ENCODE measurements at regions not wholly inside any gene's neighbourhood (a gene's known extent, or its start where the extent isn't known, plus 50 kb on each side); places are given as distances from the start of the nearest gene placed in this dataset.
"Not testable (repeated sequence)": the region's sequence is repeated elsewhere in the genome, so short reads cannot be mapped to it uniquely, and the experiment has no call there.

GRCh38 chr6:57708061-57708460 lies 390.6 kb downstream of the PRIM2 start:
- not testable (repeated sequence) for H3K27ac ChIP-seq (ENCODE audit: low read length); H3K36me3 ChIP-seq (ENCODE audit: control insufficient read depth, insufficient read depth, low read length)

GRCh38 chr6:57722546-57722945 lies 405.1 kb downstream of the PRIM2 start:
- DNase-seq; H3K36me3 ChIP-seq (ENCODE audit: control insufficient read depth, insufficient read depth, low read length); H3K27me3 ChIP-seq (ENCODE audit: control insufficient read depth, insufficient read depth, low read length); H3K9me3 ChIP-seq (ENCODE audit: control insufficient read depth, low read depth, low read length); H3K4me3 ChIP-seq (ENCODE audit: low read length); H3K27ac ChIP-seq (ENCODE audit: low read length); H3K4me1 ChIP-seq (ENCODE audit: control insufficient read depth, insufficient read depth, low read length): not testable (repeated sequence)
- no CpG with 5 or more reads among the region's 2 CpGs for WGBS (ENCODE audit: insufficient coverage, low lambda C conversion rate)

More at GRCh38 chr6:57708061-57708460, 390.6 kb downstream of the PRIM2 start:
- H3K4me3 ChIP-seq (ENCODE audit: low read length); H3K27me3 ChIP-seq (ENCODE audit: control insufficient read depth, insufficient read depth, low read length); DNase-seq; H3K9me3 ChIP-seq (ENCODE audit: control insufficient read depth, low read depth, low read length); H3K4me1 ChIP-seq (ENCODE audit: control insufficient read depth, insufficient read depth, low read length): not testable (repeated sequence)

- not testable (repeated sequence) for H3K9me3 ChIP-seq (ENCODE audit: control insufficient read depth, low read depth, low read length); H3K4me1 ChIP-seq (ENCODE audit: control insufficient read depth, insufficient read depth, low read length); H3K27ac ChIP-seq (ENCODE audit: low read length); H3K36me3 ChIP-seq (ENCODE audit: control insufficient read depth, insufficient read depth, low read length); H3K27me3 ChIP-seq (ENCODE audit: control insufficient read depth, insufficient read depth, low read length); H3K4me3 ChIP-seq (ENCODE audit: low read length); DNase-seq
- no CpG with 5 or more reads among the region's 10 CpGs for WGBS (ENCODE audit: insufficient coverage, low lambda C conversion rate)
These were observed 406.5 kb downstream of the PRIM2 start for GRCh38 chr6:57723815-57724401.

- H3K27me3 ChIP-seq (ENCODE audit: control insufficient read depth, insufficient read depth, low read length): not testable (repeated sequence)
- no CpG with 5 or more reads among the region's 2 CpGs for WGBS (ENCODE audit: insufficient coverage, low lambda C conversion rate)
These were observed 412.0 kb downstream of the PRIM2 start for GRCh38 chr6:57729407-57729806.

GRCh38 chr6:57730726-57731125 lies 413.3 kb downstream of the PRIM2 start:
- WGBS (ENCODE audit: insufficient coverage, low lambda C conversion rate): 70% methylated on average over 2 of the region's 4 CpGs
- H3K27ac ChIP-seq (ENCODE audit: low read length); DNase-seq; H3K36me3 ChIP-seq (ENCODE audit: control insufficient read depth, insufficient read depth, low read length); H3K27me3 ChIP-seq (ENCODE audit: control insufficient read depth, insufficient read depth, low read length); H3K4me1 ChIP-seq (ENCODE audit: control insufficient read depth, insufficient read depth, low read length); H3K9me3 ChIP-seq (ENCODE audit: control insufficient read depth, low read depth, low read length); H3K4me3 ChIP-seq (ENCODE audit: low read length): not testable (repeated sequence)

More at GRCh38 chr6:57729407-57729806, 412.0 kb downstream of the PRIM2 start:
- not testable (repeated sequence) for H3K27ac ChIP-seq (ENCODE audit: low read length); H3K36me3 ChIP-seq (ENCODE audit: control insufficient read depth, insufficient read depth, low read length); H3K4me3 ChIP-seq (ENCODE audit: low read length); H3K9me3 ChIP-seq (ENCODE audit: control insufficient read depth, low read depth, low read length); DNase-seq; H3K4me1 ChIP-seq (ENCODE audit: control insufficient read depth, insufficient read depth, low read length)

GRCh38 chr6:57747716-57748115 lies 430.3 kb downstream of the PRIM2 start:
- not testable (repeated sequence) for H3K4me1 ChIP-seq (ENCODE audit: control insufficient read depth, insufficient read depth, low read length); DNase-seq; H3K4me3 ChIP-seq (ENCODE audit: low read length); H3K27ac ChIP-seq (ENCODE audit: low read length); H3K36me3 ChIP-seq (ENCODE audit: control insufficient read depth, insufficient read depth, low read length); H3K27me3 ChIP-seq (ENCODE audit: control insufficient read depth, insufficient read depth, low read length); H3K9me3 ChIP-seq (ENCODE audit: control insufficient read depth, low read depth, low read length)
- WGBS (ENCODE audit: insufficient coverage, low lambda C conversion rate): no CpG with 5 or more reads among the region's 5 CpGs

- not testable (repeated sequence) for H3K36me3 ChIP-seq (ENCODE audit: control insufficient read depth, insufficient read depth, low read length); H3K9me3 ChIP-seq (ENCODE audit: control insufficient read depth, low read depth, low read length); H3K4me3 ChIP-seq (ENCODE audit: low read length); H3K27me3 ChIP-seq (ENCODE audit: control insufficient read depth, insufficient read depth, low read length); H3K4me1 ChIP-seq (ENCODE audit: control insufficient read depth, insufficient read depth, low read length); DNase-seq; H3K27ac ChIP-seq (ENCODE audit: low read length)
- WGBS (ENCODE audit: insufficient coverage, low lambda C conversion rate): no CpG with 5 or more reads among the region's 1 CpG
These were observed 442.4 kb downstream of the PRIM2 start for GRCh38 chr6:57759850-57760249.

GRCh38 chr6:57792720-57793397 lies 475.4 kb downstream of the PRIM2 start:
- H3K4me3 ChIP-seq (ENCODE audit: low read length); H3K9me3 ChIP-seq (ENCODE audit: control insufficient read depth, low read depth, low read length); H3K4me1 ChIP-seq (ENCODE audit: control insufficient read depth, insufficient read depth, low read length); H3K27me3 ChIP-seq (ENCODE audit: control insufficient read depth, insufficient read depth, low read length); H3K36me3 ChIP-seq (ENCODE audit: control insufficient read depth, insufficient read depth, low read length); DNase-seq; H3K27ac ChIP-seq (ENCODE audit: low read length): not testable (repeated sequence)
- WGBS (ENCODE audit: insufficient coverage, low lambda C conversion rate): no CpG with 5 or more reads among the region's 25 CpGs

GRCh38 chr6:57793398-57793762 lies 475.9 kb downstream of the PRIM2 start:
- H3K36me3 ChIP-seq (ENCODE audit: control insufficient read depth, insufficient read depth, low read length); H3K27me3 ChIP-seq (ENCODE audit: control insufficient read depth, insufficient read depth, low read length): not testable (repeated sequence)
- 10% methylated on average over 2 of the region's 9 CpGs for WGBS (ENCODE audit: insufficient coverage, low lambda C conversion rate)

GRCh38 chr6:57799703-57800479 lies 482.5 kb downstream of the PRIM2 start:
- H3K27me3 ChIP-seq (ENCODE audit: control insufficient read depth, insufficient read depth, low read length): peaks cover 17% of the 10 kb centered on the region
- not testable (repeated sequence) for H3K36me3 ChIP-seq (ENCODE audit: control insufficient read depth, insufficient read depth, low read length); H3K4me3 ChIP-seq (ENCODE audit: low read length); H3K9me3 ChIP-seq (ENCODE audit: control insufficient read depth, low read depth, low read length); H3K4me1 ChIP-seq (ENCODE audit: control insufficient read depth, insufficient read depth, low read length); DNase-seq; H3K27ac ChIP-seq (ENCODE audit: low read length)
- 0% methylated on average over 4 of the region's 38 CpGs for WGBS (ENCODE audit: insufficient coverage, low lambda C conversion rate)

More at GRCh38 chr6:57793398-57793762, 475.9 kb downstream of the PRIM2 start:
- not testable (repeated sequence) for DNase-seq; H3K27ac ChIP-seq (ENCODE audit: low read length); H3K9me3 ChIP-seq (ENCODE audit: control insufficient read depth, low read depth, low read length); H3K4me3 ChIP-seq (ENCODE audit: low read length); H3K4me1 ChIP-seq (ENCODE audit: control insufficient read depth, insufficient read depth, low read length)
